Sigmoid colon (tissue), 6 donors: ENCODE measurements at regions not wholly inside any gene's neighbourhood (a gene's known extent, or its start where the extent isn't known, plus 50 kb on each side); places are given as distances from the start of the nearest gene placed in this dataset.

Experiments used
- DNase-seq: peaks from one replicate; pipeline ENCODE4 v3.0.0-alpha.2; 2019
- H3K27ac ChIP-seq, 4 donors: fragments of 200-600 bp; sonication (generic); one replicate each; pipeline ENCODE4 v1.5.1; 2016 to 2019; ENCODE audit warnings: mild to moderate bottlenecking in 1 of 4
- H3K27me3 ChIP-seq, 3 donors: fragments of 200-600 bp; sonication (generic); one replicate each; pipeline ENCODE4 v1.5.1; 2019; ENCODE audit warnings: mild to moderate bottlenecking in 1 of 3
- H3K36me3 ChIP-seq, 4 donors: fragments of 200-600 bp; sonication (generic); one replicate each; pipeline ENCODE4 v1.5.1; 2016 to 2019
- H3K4me1 ChIP-seq, 4 donors: fragments of 200-600 bp; sonication (generic); one replicate each; pipeline ENCODE4 v1.5.1; 2017 to 2019
- H3K4me3 ChIP-seq, 4 donors: fragments of 200-600 bp; sonication (generic); one replicate each; pipeline ENCODE4 v1.5.1; 2017 to 2019; ENCODE audit warnings: mild to moderate bottlenecking in 2 of 4, moderate library complexity in 1 of 4
- H3K9me3 ChIP-seq, 4 donors: fragments of 200-600 bp in 3 of 4; sonication (generic) in 3 of 4; one replicate each; pipeline versions ENCODE4 v1.5.1 to v1.6.1; 2013 to 2019
- EP300 ChIP-seq, 4 donors: sonication (generic); formaldehyde crosslinking; IDR thresholded peaks; one replicate each; pipeline ENCODE4 v1.6.1; 2017; ENCODE audit warnings: antibody characterized with exemption in 4 of 4
- POLR2A ChIP-seq, 2 donors: fragments of 450-650 bp; IDR thresholded peaks; one replicate each; pipeline ENCODE4 v1.6.1; 2016; ENCODE audit warnings: antibody characterized with exemption in 2 of 2, mild to moderate bottlenecking in 2 of 2, moderate library complexity in 2 of 2
- POLR2AphosphoS5 ChIP-seq, 4 donors: sonication (generic); formaldehyde crosslinking; IDR thresholded peaks; one replicate each; pipeline ENCODE4 v1.6.1; 2017; ENCODE audit warnings: antibody characterized with exemption in 4 of 4
- WGBS, 2 donors: extraction: QIAGEN DNeasy Blood & Tissue Kit; methylation state at CpG; one replicate each; pipeline ENCODE4 v1.1.7; 2013; 5-methylcytosine and 5-hydroxymethylcytosine counted together
- intact Hi-C: fragments of 100-400 bp; cut with DNase I; formaldehyde crosslinking; loops from one replicate; pipeline ENCODE4 v1.15.1; 2023
- TF ChIP-seq, protein P1 (sequence below), 4 experiments: fragments of 450-650 bp in 3 of 4; fragments of 200-600 bp in 1 of 4; IDR thresholded peaks; one replicate each; pipeline ENCODE4 v1.5.1; 2016 to 2019; ENCODE audit warnings: antibody characterized with exemption in 4 of 4, mild to moderate bottlenecking in 3 of 4, moderate library complexity in 2 of 4
- donor health status: healthy with polysubstance abuse.
- donor health status: healthy.

DNA sequence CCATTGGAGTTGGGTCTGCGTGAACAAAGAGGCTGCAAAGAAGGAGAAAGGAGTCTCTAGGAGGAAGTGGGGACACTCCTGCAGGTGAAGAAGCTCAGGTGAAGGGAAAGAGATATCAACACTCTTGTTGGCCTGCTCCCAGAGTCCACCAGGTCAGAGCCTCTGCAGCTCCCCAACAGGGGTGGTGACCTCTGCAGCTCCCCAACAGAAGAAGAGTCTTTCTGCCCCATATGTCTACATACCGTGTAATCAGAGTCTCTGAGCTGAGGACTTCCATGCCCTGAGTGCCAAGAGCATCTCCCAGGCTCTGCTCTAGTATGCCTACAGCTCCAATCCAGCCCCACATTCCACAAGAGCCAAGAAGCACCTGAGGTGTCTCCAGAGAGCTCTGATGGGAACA lies 67.4 kb upstream of the TRPC7 start:
- Histone ChIP-seq H3K27me3 (no peaks in the 10 kb centered on the region), H3K4me3 (no peak overlapping the region), H3K9me3 (no peaks in the 10 kb centered on the region), H3K27ac (no peak overlapping the region), H3K36me3 (no peaks in the 10 kb centered on the region), H3K4me1 (no peaks in the 10 kb centered on the region)
- intact Hi-C loops = no loop called here
- TF ChIP-seq POLR2AphosphoS5 (IDR thresholded peaks at IDR 0.05) = no peak
- TF ChIP-seq EP300 (IDR thresholded peaks at IDR 0.05) = no peak
- no peak for TF ChIP-seq POLR2A (IDR thresholded peaks at IDR 0.05)
- TF ChIP-seq, protein P1, sequence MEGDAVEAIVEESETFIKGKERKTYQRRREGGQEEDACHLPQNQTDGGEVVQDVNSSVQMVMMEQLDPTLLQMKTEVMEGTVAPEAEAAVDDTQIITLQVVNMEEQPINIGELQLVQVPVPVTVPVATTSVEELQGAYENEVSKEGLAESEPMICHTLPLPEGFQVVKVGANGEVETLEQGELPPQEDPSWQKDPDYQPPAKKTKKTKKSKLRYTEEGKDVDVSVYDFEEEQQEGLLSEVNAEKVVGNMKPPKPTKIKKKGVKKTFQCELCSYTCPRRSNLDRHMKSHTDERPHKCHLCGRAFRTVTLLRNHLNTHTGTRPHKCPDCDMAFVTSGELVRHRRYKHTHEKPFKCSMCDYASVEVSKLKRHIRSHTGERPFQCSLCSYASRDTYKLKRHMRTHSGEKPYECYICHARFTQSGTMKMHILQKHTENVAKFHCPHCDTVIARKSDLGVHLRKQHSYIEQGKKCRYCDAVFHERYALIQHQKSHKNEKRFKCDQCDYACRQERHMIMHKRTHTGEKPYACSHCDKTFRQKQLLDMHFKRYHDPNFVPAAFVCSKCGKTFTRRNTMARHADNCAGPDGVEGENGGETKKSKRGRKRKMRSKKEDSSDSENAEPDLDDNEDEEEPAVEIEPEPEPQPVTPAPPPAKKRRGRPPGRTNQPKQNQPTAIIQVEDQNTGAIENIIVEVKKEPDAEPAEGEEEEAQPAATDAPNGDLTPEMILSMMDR (IDR thresholded peaks at IDR 0.05) = no peak
- 78 to 83% methylated on average over 2 of the region's 2 CpGs for WGBS, 2 donors
- DNase-seq = no peak

DNA sequence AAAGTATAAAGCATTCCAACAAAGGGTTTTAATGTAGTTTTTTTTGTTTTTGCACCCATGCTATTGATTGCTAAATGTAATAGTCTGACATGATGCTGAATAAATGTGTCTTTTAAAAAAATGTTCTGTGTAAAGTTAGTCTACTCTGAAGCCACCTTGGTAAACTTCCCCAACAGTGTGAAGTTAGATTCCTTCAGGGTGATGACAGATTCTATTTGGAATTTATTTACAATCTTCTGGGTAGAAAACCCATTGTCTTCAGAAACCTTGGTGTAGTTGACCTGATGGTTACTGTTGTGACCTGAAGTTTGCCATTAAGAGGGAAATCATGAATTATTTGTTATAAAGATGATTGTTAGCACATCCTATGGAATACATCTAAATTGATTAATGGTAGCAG lies 64.7 kb upstream of the TRPC7 start:
- DNase-seq = no peak
- no peaks in the 10 kb centered on the region for H3K4me1 ChIP-seq
- no peak overlapping the region for H3K27ac ChIP-seq
- no peaks in the 10 kb centered on the region for H3K9me3 ChIP-seq
- H3K36me3 ChIP-seq = no peaks in the 10 kb centered on the region
- H3K4me3 ChIP-seq = no peak overlapping the region
- intact Hi-C loops = no loop called here
- TF ChIP-seq, protein P1 (IDR thresholded peaks at IDR 0.05) = no peak
- TF ChIP-seq EP300 (IDR thresholded peaks at IDR 0.05) = no peak
- no peaks in the 10 kb centered on the region for H3K27me3 ChIP-seq

DNA sequence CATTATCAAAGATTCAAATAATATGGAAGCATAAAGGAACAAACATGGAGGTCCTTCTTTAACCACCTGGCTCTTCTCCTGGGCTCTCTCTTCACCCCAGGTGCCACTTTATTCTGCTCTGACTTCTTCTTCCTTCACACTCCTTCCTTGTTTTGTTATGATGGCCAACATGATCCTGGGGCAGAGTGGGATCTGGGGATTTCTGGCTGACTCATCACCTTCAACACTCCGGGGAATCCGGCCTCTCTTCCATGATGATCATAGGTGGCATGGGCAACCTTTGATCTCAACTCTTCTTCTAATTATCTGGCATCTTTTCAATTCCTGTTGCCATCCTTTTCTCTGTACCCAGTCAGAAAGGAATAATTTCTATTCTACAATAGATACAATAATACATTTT lies 62.1 kb upstream of the TRPC7 start:
- TF ChIP-seq EP300 (IDR thresholded peaks at IDR 0.05) (no peak), POLR2A (IDR thresholded peaks at IDR 0.05) (no peak), POLR2AphosphoS5 (IDR thresholded peaks at IDR 0.05) (no peak)
- TF ChIP-seq, protein P1 (IDR thresholded peaks at IDR 0.05) = no peak
- Histone ChIP-seq H3K27ac (no peak overlapping the region), H3K27me3 (no peaks in the 10 kb centered on the region), H3K4me3 (no peak overlapping the region), H3K4me1 (no peaks in the 10 kb centered on the region), H3K36me3 (no peaks in the 10 kb centered on the region), H3K9me3 (no peaks in the 10 kb centered on the region)
- intact Hi-C loops = no loop called here
- DNase-seq = no peak
- 48 to 88% methylated on average over 2 of the region's 2 CpGs for WGBS, 2 donors

DNA sequence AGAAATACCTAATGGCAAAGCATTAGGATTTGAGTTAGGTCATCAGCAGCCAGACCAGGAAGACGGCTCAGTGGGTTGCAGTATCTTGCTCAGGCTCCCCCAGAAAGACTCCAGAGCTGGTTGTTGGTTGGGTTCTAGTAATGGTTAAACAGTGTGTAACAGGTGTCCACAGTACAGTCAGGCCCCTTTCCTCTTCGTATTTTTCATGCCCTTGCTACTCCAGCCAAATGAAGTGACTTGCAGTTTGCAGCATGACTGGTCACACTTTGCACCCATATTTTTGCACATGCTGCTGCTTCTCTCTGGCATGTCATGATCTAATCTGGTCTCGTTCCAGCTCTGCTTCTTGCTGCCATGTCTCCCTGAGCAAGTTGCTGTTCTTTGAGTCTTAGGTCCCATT lies 60.6 kb upstream of the TRPC7 start:
- no peak for TF ChIP-seq POLR2AphosphoS5 (IDR thresholded peaks at IDR 0.05)
- TF ChIP-seq, protein P1 (IDR thresholded peaks at IDR 0.05) = no peak
- no peak for TF ChIP-seq EP300 (IDR thresholded peaks at IDR 0.05)
- TF ChIP-seq POLR2A (IDR thresholded peaks at IDR 0.05) = no peak
- no peaks in the 10 kb centered on the region for H3K27me3 ChIP-seq
- no peaks in the 10 kb centered on the region for H3K9me3 ChIP-seq
- H3K4me3 ChIP-seq = no peak overlapping the region
- DNase-seq = no peak
- no peaks in the 10 kb centered on the region for H3K36me3 ChIP-seq
- 54 to 68% methylated on average over 3 of the region's 3 CpGs for WGBS, 2 donors
- H3K4me1 ChIP-seq = no peaks in the 10 kb centered on the region
- no peak overlapping the region for H3K27ac ChIP-seq
- intact Hi-C loops = no loop called here

DNA sequence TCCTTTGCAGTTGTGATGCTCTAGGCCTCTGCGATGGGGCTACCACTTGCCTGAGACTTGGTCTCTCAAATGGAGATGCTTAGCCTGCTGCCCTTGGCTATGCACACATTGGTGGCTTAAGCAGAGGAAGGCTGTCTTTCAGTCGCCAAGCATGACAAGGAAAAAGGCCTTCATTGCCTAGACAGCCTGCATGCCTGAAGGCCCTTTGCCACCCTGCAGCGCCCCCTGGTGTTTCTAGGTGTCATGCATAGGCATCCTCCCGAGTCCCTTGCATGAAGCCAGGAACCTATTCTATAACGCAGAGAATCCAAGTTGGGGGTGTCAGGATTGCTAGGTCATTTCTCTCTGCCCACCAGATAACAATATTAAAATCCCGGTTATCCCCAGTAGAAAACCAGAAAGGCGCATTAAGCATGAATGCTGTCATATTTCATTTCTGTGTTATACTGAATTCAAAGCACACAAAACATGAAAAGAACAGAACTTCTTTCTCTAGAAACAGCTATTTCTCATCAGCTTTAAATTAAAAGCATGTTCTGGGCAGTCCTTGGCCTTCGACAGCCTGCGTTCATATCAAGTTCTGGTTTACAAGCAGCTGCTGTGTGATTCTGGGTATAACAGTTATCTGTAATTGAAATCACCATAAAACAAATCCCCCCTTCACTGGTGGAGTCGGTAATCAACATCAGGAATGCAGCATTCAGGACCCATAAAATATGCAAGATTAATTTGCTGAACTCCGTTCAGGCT lies 59.7 kb upstream of the TRPC7 start:
- no peaks in the 10 kb centered on the region for H3K36me3 ChIP-seq
- TF ChIP-seq, protein P1 (IDR thresholded peaks at IDR 0.05) = peak in 2 of 4 experiments; percentile 18 to 36
- TF ChIP-seq EP300 (IDR thresholded peaks at IDR 0.05) (no peak), POLR2A (IDR thresholded peaks at IDR 0.05) (no peak), POLR2AphosphoS5 (IDR thresholded peaks at IDR 0.05) (no peak)
- 25 to 35% methylated on average over 11 of the region's 11 CpGs for WGBS, 2 donors
- H3K9me3 ChIP-seq = no peaks in the 10 kb centered on the region
- DNase-seq = no peak
- H3K27ac ChIP-seq = no peak overlapping the region
- no peaks in the 10 kb centered on the region for H3K4me1 ChIP-seq
- intact Hi-C loops = no loop called here
- no peak overlapping the region for H3K4me3 ChIP-seq
- H3K27me3 ChIP-seq = no peaks in the 10 kb centered on the region
